CD14-positive monocyte (primary cell): ENCODE measurements at regions not wholly inside any gene's neighbourhood (a gene's known extent, or its start where the extent isn't known, plus 50 kb on each side); places are given as distances from the start of the nearest gene placed in this dataset.

Experiments used
- DNase-seq, 3 donors: peaks; one replicate each; pipeline ENCODE4 v3.0.0-alpha.2; 2011 to 2022
- H2AFZ ChIP-seq: 2 replicates; pipeline ENCODE4 v1.6.0; 2012; ENCODE audit warnings: mild to moderate bottlenecking, low read depth, low read length, inconsistent platforms; ENCODE audit not compliant: insufficient read depth, poor library complexity, severe bottlenecking
- H3K27ac ChIP-seq, 2 donors: 1 replicate in 1 of 2; 2 replicates in 1 of 2; pipeline ENCODE4 v1.5.1; 2012 to 2013; ENCODE audit warnings: low read length in 2 of 2, control low read depth in 1 of 2, inconsistent platforms in 1 of 2, low read depth in 1 of 2, mild to moderate bottlenecking in 1 of 2
- H3K27me3 ChIP-seq, 2 donors: one replicate each; pipeline versions ENCODE4 v1.6.0 to v1.6.1; 2011 to 2013; ENCODE audit warnings: low read length in 2 of 2; ENCODE audit not compliant: control insufficient read depth in 2 of 2, insufficient read depth in 2 of 2
- H3K36me3 ChIP-seq, 2 donors: replicated peaks in 1 of 2; 1 replicate in 1 of 2; 2 replicates in 1 of 2; pipeline versions ENCODE4 v1.5.1 to v1.6.1; 2012 to 2013; ENCODE audit warnings: low read length in 2 of 2, control low read depth in 1 of 2, inconsistent platforms in 1 of 2, mild to moderate bottlenecking in 1 of 2; ENCODE audit not compliant: insufficient read depth in 2 of 2, control insufficient read depth in 1 of 2
- H3K4me1 ChIP-seq, 2 donors: 1 replicate in 1 of 2; 2 replicates in 1 of 2; pipeline versions ENCODE4 v1.5.1 to v1.6.1; 2012 to 2013; ENCODE audit warnings: low read length in 2 of 2, control low read depth in 1 of 2, inconsistent platforms in 1 of 2, mild to moderate bottlenecking in 1 of 2, moderate library complexity in 1 of 2; ENCODE audit not compliant: insufficient read depth in 2 of 2, control insufficient read depth in 1 of 2
- H3K4me2 ChIP-seq: replicated peaks from 2 replicates; pipeline ENCODE3; 2012; ENCODE audit warnings: low read length, moderate library complexity, mild to moderate bottlenecking; ENCODE audit not compliant: poor library complexity, severe bottlenecking; ENCODE audit errors: extremely low read depth
- H3K4me3 ChIP-seq, 3 experiments: fragments of 200-600 bp in 1 of 3; sonication (generic) in 1 of 3; replicated peaks in 1 of 3; 1 replicate in 2 of 3; 2 replicates in 1 of 3; pipeline ENCODE4 v1.5.1; 2011 to 2013; ENCODE audit warnings: low read length in 3 of 3, mild to moderate bottlenecking in 3 of 3, control low read depth in 2 of 3, low read depth in 2 of 3, inconsistent platforms in 1 of 3, moderate library complexity in 1 of 3
- H3K79me2 ChIP-seq: 2 replicates; pipeline ENCODE4 v1.6.0; 2012; ENCODE audit warnings: mild to moderate bottlenecking, control low read depth, inconsistent platforms, low read length, moderate library complexity; ENCODE audit not compliant: insufficient read depth
- H3K9ac ChIP-seq: 2 replicates; pipeline ENCODE4 v1.6.0; 2017; ENCODE audit warnings: low read length, mild to moderate bottlenecking; ENCODE audit not compliant: insufficient read depth, poor library complexity, severe bottlenecking
- H3K9me3 ChIP-seq, 2 donors: replicated peaks in 1 of 2; 1 replicate in 1 of 2; 2 replicates in 1 of 2; pipeline versions ENCODE4 v1.5.1 to v1.6.1; 2012 to 2013; ENCODE audit warnings: low read length in 2 of 2, control low read depth in 1 of 2; ENCODE audit not compliant: control insufficient read depth in 1 of 2, insufficient read depth in 1 of 2
- H4K20me1 ChIP-seq: 2 replicates; pipeline ENCODE4 v1.6.0; 2012; ENCODE audit warnings: mild to moderate bottlenecking, low read length, control low read depth, moderate library complexity; ENCODE audit not compliant: insufficient read depth
- H3K27ac Mint-ChIP-seq, 7 donors: one replicate each; pipeline ENCODE4 v1.8.0; 2020; ENCODE audit warnings: mild to moderate bottlenecking in 7 of 7, mixed read lengths in 7 of 7, moderate library complexity in 6 of 7, inconsistent platforms in 2 of 7
- H3K27me3 Mint-ChIP-seq, 3 donors: one replicate each; pipeline ENCODE4 v1.8.0; 2021 to 2022; ENCODE audit warnings: low read depth in 3 of 3, mild to moderate bottlenecking in 3 of 3, mixed read lengths in 3 of 3, moderate library complexity in 3 of 3, inconsistent platforms in 1 of 3
- H3K36me3 Mint-ChIP-seq, 2 donors: one replicate each; pipeline ENCODE4 v1.8.0; 2020; ENCODE audit warnings: mixed read lengths in 2 of 2, inconsistent platforms in 1 of 2, mild to moderate bottlenecking in 1 of 2
- H3K4me1 Mint-ChIP-seq: one replicate; pipeline ENCODE4 v1.8.0; 2020; ENCODE audit warnings: mild to moderate bottlenecking, mixed read lengths
- H3K4me3 Mint-ChIP-seq, 2 donors: one replicate each; pipeline ENCODE4 v1.8.0; 2020; ENCODE audit warnings: mild to moderate bottlenecking in 2 of 2, mixed read lengths in 2 of 2, moderate library complexity in 1 of 2
- H3K9me3 Mint-ChIP-seq, 7 donors: one replicate each; pipeline ENCODE4 v1.8.0; 2020 to 2022; ENCODE audit warnings: mixed read lengths in 7 of 7, mild to moderate bottlenecking in 6 of 7, moderate library complexity in 6 of 7, inconsistent platforms in 2 of 7
- CTCF ChIP-seq: fragments of 200-600 bp; IDR thresholded peaks from one replicate; pipeline ENCODE4 v1.8.0; 2022; ENCODE audit warnings: antibody characterized with exemption, mild to moderate bottlenecking
- WGBS: methylation state at CpG from one replicate; pipeline ENCODE4 v1.1.5; 2013; ENCODE audit warnings: missing lambda C conversion rate; ENCODE audit not compliant: insufficient coverage; 5-methylcytosine and 5-hydroxymethylcytosine counted together
- intact Hi-C, 2 donors: fragments of 100-400 bp; cut with micrococcal nuclease; formaldehyde crosslinking; loops; one replicate each; pipeline versions ENCODE4 v1.15.0 to v1.15.1; 2023

DNA sequence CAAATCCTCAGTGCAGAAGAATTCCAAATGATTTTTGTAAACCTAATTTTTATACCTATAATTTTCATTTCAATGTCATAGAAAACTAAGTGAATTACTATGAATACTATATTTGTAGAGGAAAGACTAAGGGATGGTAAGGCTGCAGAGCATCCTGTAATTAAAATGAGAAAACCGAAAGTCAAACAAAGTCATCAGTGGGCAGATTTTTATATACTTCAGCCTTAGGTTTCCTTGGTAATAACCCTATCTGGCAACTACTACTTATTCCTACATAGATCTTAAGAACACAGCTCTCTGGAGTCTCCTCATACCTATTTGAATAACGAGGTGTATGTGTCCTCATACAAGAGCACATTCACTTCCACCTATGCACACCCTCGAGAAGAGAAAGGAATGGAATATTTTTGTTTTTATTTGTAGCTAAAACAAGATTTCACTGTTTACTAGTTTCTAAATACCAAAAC is 117.9 kb upstream of the SGK1 start:
- Mint-ChIP-seq H3K27me3 (no peaks in the 10 kb centered on the region), H3K9me3 (no peaks in the 10 kb centered on the region), H3K4me1 (peaks cover 39% of the 10 kb centered on the region), H3K4me3 (no peak overlapping the region), H3K27ac (peak overlapping the region; percentile 97 to 99 (median 98)), H3K36me3 (no peaks in the 10 kb centered on the region)
- no peaks in the 10 kb centered on the region for H3K36me3 ChIP-seq
- H3K4me2 ChIP-seq, result no peak overlapping the region
- H3K27me3 ChIP-seq, result no peaks in the 10 kb centered on the region
- peaks cover 29 to 42% of the 10 kb centered on the region in 2 donors for H3K4me1 ChIP-seq
- no peak for TF ChIP-seq CTCF
- no peaks in the 10 kb centered on the region for H3K9me3 ChIP-seq
- H2AFZ ChIP-seq, result no peak overlapping the region
- no peak overlapping the region for H3K9ac ChIP-seq
- H3K79me2 ChIP-seq, result no peaks in the 10 kb centered on the region
- DNase-seq, result no peak
- H3K27ac ChIP-seq, result peak overlapping the region; percentile 86 to 96
- WGBS, result no CpG with 5 or more reads among the region's 3 CpGs
- H3K4me3 ChIP-seq, result no peak overlapping the region
- intact Hi-C loops, result loop anchor here (2.0 to 10.0 kb wide), 5 partner anchors 51 to 261 kb away; no protein-coding TSS in a partner anchor
- no peaks in the 10 kb centered on the region for H4K20me1 ChIP-seq

- no peak overlapping the region for H3K4me3 Mint-ChIP-seq
- H3K27me3 Mint-ChIP-seq, result no peaks in the 10 kb centered on the region
- DNase-seq, result no peak
- Histone ChIP-seq H3K27me3 (no peaks in the 10 kb centered on the region), H3K4me1 (peaks cover 29 to 42% of the 10 kb centered on the region in 2 donors), H2AFZ (no peak overlapping the region), H3K36me3 (no peaks in the 10 kb centered on the region), H3K9me3 (no peaks in the 10 kb centered on the region), H3K4me2 (no peak overlapping the region), H3K79me2 (no peaks in the 10 kb centered on the region), H3K4me3 (no peak overlapping the region), H4K20me1 (no peaks in the 10 kb centered on the region), H3K27ac (no peak overlapping the region), H3K9ac (no peak overlapping the region)
- H3K9me3 Mint-ChIP-seq, result peaks cover 0 to 4% (median 0%) of the 10 kb centered on the region in 7 donors
- H3K27ac Mint-ChIP-seq, result peak overlapping the region in 5 of 7 donors; percentile 16 to 77 (median 50)
- TF ChIP-seq CTCF, result no peak
- H3K4me1 Mint-ChIP-seq, result peaks cover 45% of the 10 kb centered on the region
- no peaks in the 10 kb centered on the region for H3K36me3 Mint-ChIP-seq
- 100% methylated on average over 2 of the region's 9 CpGs for WGBS
- intact Hi-C loops, result loop anchor here in 1 of 2 donors (10.0 kb wide), 1 partner anchor 49 kb away; no protein-coding TSS in a partner anchor
These were observed 116.4 kb upstream of the SGK1 start for GRCh38 chr6:134434019-134434942.
